Stimulated activated CD8-positive, alpha-beta memory T cell treated with anti-CD3 and anti-CD28 coated beads, Interleukin-4, amount 100 ng/mL, for 1 hour (primary cell): ENCODE measurements at regions not wholly inside any gene's neighbourhood (a gene's known extent, or its start where the extent isn't known, plus 50 kb on each side); places are given as distances from the start of the nearest gene placed in this dataset.

ENCODE experiments used
- DNase-seq, 2 donors: peaks; one replicate each; pipeline ENCODE4 v3.0.0-alpha.2; 2020; ENCODE audit warnings: low read depth in 2 of 2, low spot score in 1 of 2

GRCh38 chr4:115850799-115851509, 737.5 kb upstream of the NDST4 start:
- no peak for DNase-seq

GRCh38 chr4:115844180-115844579, 730.8 kb upstream of the NDST4 start:
- no peak for DNase-seq

- no peak for DNase-seq
Observed at GRCh38 chr4:115841871-115842270, 728.5 kb upstream of the NDST4 start.

- DNase-seq, result no peak
Observed at GRCh38 chr4:115834441-115834840, 721.0 kb upstream of the NDST4 start.

GRCh38 chr4:115824630-115825029, 711.2 kb upstream of the NDST4 start:
- DNase-seq, result no peak

- DNase-seq, result no peak
Observed at GRCh38 chr4:115803825-115804224, 690.4 kb upstream of the NDST4 start.

GRCh38 chr4:115790812-115791211, 677.4 kb upstream of the NDST4 start:
- DNase-seq, result no peak

GRCh38 chr4:115781528-115782146, 668.2 kb upstream of the NDST4 start:
- DNase-seq, result no peak

- DNase-seq, result no peak
Observed at GRCh38 chr4:115780835-115781234, 667.4 kb upstream of the NDST4 start.

GRCh38 chr4:115780268-115780667, 666.8 kb upstream of the NDST4 start:
- no peak for DNase-seq

GRCh38 chr4:115770046-115770543, 656.7 kb upstream of the NDST4 start:
- no peak for DNase-seq

GRCh38 chr4:115769396-115769795, 656.0 kb upstream of the NDST4 start:
- no peak for DNase-seq

GRCh38 chr4:115763051-115763450, 649.6 kb upstream of the NDST4 start:
- DNase-seq, result no peak

- DNase-seq, result no peak
Observed at GRCh38 chr4:115759231-115759630, 645.8 kb upstream of the NDST4 start.

- DNase-seq, result no peak
Observed at GRCh38 chr4:115749404-115749803, 636.0 kb upstream of the NDST4 start.

- no peak for DNase-seq
Observed at GRCh38 chr4:115740806-115741205, 627.4 kb upstream of the NDST4 start.

- DNase-seq, result no peak
Observed at GRCh38 chr4:115729739-115730266, 616.4 kb upstream of the NDST4 start.

- DNase-seq, result no peak
Observed at GRCh38 chr4:115723621-115724020, 610.2 kb upstream of the NDST4 start.

- no peak for DNase-seq
Observed at GRCh38 chr4:115720611-115721010, 607.2 kb upstream of the NDST4 start.

- no peak for DNase-seq
Observed at GRCh38 chr4:115711575-115711974, 598.2 kb upstream of the NDST4 start.

GRCh38 chr4:115688961-115689360, 575.5 kb upstream of the NDST4 start:
- no peak for DNase-seq

- no peak for DNase-seq
Observed at GRCh38 chr4:115687052-115687755, 573.8 kb upstream of the NDST4 start.
